IPS DF 4.7 (cell line): ENCODE measurements at regions not wholly inside any gene's neighbourhood (a gene's known extent, or its start where the extent isn't known, plus 50 kb on each side); places are given as distances from the start of the nearest gene placed in this dataset.
"Not testable (repeated sequence)": the region's sequence is repeated elsewhere in the genome, so short reads cannot be mapped to it uniquely, and the experiment has no call there.

Source experiments
- DNase-seq: peaks from one replicate; pipeline ENCODE4 v3.0.0-alpha.2; 2013; ENCODE audit warnings: low spot score; ENCODE audit errors: extremely low read depth

DNA sequence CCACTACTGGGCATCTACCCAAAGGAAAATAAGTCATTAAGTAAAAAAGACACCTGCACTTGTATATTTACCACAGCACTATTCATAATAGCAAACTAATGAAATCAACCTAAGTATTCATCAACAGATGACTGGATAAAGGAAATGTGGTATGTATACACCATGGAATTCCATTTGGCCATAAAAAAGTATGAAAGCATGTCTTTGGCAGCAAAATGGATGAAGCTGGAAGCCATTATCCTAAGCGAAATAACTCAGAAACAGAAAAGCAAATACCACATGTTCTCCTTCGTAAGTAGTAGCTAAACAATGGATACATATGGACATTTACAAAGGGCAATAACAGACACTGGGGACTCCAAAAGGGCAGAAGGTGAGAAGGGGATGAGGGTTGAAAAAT is 485.7 kb upstream of the BRINP3 start:
- DNase-seq: no peak

DNA sequence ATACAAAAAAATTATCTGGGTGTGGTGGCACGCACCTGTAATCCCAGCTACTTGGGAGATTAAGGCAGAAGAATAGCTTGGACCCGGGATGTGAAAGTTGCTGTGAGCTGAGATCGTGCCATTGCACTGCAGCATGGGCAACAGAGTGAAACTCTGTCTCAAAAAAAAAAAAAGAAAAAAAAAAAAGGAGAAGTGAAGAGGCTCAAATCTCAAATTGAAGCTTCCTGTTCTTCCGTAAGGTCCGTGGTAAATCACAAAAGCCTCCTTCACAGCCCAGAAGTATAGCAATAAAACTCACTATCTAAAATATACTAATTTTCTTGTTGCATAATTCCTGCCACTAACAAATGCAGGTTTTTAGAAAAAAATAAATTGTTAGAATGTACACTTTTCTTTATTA is 498.2 kb upstream of the BRINP3 start:
- DNase-seq: no peak

DNA sequence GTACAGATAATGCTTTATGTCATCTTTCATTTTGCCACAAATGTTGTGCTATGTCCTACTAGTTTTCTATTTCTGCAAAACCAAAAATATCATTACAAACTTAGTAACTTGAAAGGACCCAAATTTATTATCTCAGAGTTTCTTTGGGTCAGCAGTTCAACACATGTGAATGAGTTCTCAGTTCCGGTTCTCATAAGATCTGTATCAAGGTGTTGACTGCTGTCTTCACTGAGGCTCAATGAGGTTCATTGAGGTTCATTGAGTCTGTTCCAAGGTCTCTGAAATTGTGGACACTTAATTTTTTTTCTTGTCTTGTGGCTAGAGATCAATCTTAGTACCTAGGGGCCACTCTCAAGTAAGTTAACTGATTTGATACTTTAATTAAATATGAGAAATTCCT is 525.1 kb upstream of the BRINP3 start:
- no peak for DNase-seq

DNA sequence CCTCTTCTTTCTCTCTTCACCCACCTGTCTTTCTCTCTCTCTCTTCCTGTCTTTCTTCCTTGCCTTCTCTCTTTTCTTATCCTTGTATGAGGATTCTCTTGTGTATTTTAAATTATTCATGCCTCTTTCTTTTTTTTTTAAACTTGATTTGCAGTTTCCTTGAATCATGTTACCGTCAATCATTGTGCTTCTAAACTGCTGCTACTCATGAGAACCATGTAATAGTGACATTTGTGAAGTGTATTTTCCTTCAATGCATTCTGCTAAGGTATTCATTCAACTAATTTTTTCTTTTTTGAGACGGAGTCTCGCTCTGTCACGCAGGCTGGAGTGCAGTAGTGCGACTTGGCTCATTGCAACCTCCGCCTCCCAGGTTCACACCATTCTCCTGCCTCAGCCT is 539.1 kb upstream of the BRINP3 start:
- DNase-seq: no peak

DNA sequence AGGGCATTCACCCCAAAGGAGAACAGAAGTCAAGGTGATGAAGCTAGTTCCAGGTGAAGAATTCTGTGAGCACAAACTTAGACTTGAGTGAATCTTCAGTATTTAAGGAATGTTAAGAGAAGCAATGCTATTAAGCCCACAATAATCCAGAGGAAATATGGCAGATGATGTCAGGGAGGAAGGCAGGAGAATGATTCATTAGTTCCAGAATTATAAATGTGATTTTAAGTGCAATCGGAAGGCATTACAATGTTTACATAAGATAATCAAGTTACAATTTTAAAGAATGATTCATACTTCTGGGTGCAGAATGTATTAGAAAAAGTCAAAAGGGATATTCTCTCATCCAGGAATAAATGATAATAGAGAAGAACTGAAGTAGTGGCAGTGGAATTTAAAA is 545.2 kb upstream of the BRINP3 start:
- DNase-seq: no peak

DNA sequence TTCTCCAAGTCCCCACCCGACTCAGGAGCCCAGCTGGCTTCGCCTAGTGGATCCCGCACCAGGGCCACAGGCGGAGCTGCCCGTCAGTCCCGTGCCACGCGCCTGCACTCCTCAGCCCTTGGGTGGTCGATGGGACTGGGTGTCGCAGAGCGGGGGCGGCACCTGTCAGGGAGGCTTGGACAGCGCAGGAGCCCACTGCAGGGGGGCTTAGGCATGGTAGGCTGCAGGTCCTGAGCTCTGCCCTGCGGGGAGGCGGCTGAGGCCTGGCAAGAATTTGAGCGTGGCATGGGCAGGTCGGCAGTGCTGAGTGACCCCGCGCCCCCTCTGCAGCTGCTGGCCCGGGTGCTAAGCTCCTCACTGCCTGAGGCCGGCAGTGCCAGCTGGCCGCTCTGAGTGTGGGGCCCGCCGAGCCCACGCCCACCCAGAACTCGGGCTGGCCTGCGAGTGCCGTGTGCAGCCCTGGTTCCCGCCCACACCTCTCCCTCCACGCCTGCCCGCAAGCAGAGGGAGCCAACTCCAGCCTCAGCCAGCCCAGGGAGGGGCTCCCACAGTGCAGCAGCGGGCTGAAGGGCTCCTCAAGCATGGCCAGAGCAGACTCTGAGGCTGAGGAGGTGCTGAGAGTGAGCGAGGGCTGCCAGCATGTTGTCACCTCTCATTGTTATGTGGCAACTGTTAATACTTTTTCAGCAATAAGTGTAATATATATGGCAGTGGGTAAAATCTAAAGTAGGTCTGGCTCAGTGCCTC is 548.4 kb upstream of the BRINP3 start:
- no peak for DNase-seq

DNA sequence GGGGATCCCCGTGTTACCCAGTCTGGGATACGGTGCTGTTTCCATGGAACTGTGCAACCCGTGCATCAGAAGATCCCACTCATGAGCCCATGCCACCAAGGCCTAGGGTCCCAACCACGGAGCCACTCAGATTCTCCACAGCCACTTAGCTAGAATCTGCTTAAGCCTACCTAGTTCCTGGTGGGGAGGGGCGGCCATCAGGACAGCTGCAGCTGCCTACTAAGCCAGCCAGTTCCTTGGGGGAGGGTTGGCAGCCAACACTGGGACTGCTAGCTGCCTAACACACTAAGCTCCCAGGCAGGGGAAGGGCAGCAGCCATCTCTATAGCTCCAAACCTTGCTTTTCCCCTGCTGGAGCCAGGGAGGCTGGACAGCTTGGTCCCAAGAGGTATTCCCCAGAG is 549.2 kb upstream of the BRINP3 start:
- DNase-seq: no peak

DNA sequence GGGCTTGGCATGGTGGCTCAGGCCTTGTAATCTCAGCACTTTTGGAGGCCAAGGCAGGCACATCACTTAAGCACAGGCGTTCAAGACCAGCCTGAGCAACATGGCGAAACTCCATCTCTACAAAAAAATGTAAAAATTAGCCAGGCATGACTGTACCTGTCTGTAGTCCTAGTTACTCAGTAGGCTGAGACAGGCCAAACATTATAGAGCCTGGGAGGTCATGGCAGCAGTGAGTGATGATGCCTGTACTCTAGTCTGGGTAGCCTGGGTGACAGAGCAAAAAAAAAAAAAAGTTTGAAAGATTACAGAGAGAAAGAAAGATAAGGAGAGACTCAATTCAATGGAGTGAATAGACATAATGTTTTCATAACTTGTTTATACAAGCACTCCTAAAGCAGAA is 556.5 kb upstream of the BRINP3 start:
- DNase-seq: no peak

DNA sequence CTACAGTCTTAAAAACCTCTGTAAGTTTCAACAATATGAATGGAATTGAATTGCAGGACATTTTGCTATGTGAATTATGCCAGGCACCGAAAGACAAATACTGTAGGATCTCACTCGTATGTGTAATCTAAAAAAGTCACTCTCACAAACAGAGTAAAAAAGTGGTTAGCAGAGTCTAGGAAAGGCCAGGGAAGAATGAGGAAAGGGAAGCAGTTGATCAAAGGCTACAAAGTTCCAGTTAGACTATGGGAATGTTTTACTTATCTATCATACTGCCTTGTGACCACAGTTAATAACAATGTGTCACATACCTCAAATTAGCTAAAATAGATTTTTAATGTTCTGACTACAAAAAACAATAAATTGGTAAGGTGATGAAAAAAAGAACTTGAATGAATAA is 565.4 kb upstream of the BRINP3 start:
- no peak for DNase-seq

DNA sequence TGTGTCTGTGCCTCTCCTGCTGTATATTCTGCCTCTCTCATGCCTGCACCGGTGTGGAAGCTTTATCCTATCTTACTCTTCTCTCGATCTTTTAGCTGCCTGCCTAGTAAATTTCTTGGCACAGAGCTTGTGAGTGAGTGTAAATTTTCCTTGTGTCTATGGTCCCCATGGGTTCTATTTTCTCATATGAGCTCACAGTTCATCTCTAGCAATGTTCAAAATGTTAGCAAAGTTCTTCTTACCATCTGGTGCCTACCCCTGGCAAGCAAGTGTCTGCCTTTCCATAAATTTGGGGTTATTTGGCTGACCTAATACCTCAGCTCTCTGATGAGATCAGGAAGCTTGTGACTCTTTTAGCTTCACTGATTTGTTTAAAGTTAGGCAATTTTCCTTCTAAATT is 572.1 kb upstream of the BRINP3 start:
- DNase-seq: no peak

DNA sequence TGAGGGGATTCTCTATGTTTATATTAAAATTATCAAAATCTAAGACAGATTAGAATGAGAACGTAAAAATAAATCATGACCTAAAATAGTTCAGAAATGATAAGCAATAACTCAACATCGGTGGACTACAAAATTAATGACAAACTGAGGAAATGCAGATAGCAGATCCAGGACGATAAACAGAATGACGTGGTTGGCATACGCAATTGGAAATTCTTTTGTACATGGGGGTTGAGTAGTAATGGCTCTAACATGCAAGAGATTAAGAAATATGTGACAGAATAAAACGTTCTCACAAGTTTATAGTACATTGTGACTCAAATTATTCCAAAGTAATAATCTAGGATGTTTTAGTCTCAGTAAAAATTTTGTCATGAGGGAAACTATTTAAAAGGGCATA is 575.2 kb upstream of the BRINP3 start:
- no peak for DNase-seq

DNA sequence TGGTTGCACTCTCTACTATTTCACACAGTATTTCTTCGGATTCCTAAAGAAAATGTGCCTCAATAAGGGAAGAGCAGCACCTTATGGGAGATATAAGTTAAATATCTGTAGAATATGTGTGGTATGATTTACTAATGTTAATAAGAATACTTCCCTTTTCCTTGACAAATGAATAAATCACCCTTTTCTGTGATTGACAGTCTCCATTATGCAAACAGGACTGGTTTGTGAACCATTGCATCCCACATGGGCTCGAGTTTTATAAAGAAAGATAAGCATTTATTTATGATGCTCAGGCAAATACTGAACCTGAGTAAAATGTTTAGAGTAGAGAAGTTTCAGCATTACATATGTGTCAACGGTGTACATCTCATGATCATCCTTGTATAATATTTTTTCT is 587.7 kb upstream of the BRINP3 start:
- DNase-seq: no peak

DNA sequence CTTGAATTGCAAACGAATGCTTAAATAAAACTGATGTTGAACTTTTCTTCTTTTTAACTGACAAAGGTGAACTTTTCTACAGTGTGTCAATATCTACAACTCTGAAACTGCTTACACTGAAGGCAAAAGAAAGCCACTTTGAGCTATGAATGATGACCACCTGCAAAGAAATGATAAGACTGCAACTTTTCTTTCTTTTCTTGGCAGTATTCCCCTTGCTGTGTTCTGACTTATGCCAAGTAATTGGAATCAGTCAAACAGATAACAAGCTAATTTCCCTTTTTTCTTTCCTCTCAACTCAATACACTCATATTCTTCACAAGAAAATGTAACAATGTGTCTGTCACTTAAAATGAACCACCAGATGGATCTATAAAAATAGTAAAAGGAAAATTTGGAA is 588.1 kb upstream of the BRINP3 start:
- DNase-seq: no peak

DNA sequence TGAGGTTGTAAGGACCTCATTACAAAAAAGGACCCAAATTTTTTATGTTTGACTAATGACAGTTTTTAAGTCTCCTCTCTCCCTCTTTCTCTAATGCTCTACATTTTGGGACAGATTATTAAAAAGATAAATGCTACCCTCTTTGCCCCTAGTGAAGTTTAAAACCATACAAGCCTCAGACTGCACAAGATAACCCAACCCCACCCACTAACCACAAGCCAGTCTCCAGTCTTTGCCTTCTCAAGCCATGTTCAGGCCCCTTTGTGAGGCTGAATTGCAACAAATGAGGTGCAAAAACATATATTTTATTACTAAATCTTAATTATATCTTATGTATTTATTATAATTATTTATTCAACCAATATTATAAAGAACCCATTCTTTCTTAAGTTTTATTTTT is 597.2 kb upstream of the BRINP3 start:
- no peak for DNase-seq

DNA sequence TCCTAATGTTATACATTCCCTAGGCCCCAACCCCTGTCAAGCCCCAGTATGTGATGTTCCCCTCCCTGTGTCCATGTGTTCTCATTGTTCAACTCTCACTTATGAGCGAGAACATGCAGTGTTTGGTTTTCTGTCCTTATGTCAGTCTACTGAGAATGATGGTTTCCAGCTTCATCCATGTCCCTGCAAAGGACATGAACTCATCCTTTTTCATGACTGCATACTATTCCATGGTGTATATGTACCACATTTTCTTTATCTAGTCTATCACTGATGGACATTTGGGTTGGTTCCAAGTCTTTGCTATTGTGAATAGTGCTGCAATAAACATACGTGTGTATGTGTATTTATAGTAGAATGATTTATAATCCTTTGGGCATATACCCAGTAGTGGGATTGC is 605.4 kb upstream of the BRINP3 start:
- DNase-seq: not testable (repeated sequence)

DNA sequence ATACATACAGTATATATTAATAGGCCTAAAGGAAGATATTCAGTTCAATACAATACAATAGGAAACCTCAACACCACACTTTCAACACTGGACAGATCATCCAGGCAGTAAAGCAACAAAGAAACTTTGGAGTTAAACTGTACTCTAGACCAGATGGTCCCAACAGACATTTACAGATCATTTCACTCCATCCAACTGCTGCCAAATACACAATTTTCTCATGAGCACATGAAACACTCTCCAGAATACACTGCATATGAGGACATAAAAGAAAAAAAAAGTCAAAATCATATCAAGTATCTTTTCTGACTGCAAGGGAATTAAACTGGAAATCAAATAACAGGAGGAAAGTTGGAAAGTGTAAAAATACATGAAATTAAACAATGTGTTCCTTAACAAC is 607.5 kb upstream of the BRINP3 start:
- DNase-seq: no peak

DNA sequence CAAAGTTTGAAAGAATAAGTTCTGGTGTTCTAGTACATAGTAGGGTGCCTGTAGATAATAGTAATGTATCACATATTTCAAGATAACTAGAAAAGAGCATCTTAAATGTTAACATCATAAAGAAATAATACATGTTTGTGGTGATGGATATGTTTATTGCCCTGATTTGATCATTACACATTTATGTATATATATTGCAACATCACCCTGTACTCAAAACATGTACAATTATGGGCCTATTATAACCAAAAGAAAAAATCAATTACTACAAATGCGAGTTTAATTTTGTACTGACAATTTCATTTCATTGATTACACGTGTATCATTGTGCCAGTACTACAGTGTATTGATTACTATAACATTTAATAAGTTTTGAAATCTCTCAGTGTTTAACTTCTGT is 609.2 kb upstream of the BRINP3 start:
- DNase-seq: no peak

DNA sequence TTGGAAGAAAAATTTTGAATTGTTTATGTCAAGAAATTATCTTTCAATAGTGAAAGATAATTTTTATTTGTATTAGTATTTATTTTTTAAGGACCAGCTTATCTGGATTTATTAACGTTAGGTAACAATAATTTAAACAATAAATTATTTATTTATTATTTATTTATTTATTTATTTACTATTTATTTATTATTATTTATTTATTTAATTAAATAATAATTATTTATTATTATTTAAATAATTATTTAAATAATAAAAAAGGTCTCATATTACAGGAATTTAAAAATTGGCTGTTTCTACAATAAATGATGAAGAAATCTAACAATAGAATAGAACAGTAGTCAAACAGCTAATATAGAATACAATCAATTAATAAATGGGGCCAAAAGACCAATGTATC is 618.7 kb upstream of the BRINP3 start:
- no peak for DNase-seq

DNA sequence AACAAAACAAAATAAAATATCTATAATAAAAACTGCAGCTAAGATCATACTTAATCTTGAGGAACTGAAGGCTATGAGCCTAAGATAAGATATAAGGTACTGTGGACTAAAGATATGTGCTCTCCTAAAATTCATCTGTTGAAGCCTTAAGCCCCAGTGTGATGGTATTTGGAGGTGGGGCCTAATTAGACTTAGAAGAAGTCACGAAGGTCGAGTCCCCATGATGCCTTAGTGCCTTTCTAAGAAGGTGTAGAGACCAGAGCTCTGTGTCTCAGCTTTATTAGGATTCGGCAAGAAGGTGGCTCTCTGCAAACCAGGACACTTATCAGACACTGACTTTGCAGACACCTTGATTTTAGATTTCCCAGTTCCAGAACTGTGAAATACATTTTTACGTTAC is 622.0 kb upstream of the BRINP3 start:
- no peak for DNase-seq

DNA sequence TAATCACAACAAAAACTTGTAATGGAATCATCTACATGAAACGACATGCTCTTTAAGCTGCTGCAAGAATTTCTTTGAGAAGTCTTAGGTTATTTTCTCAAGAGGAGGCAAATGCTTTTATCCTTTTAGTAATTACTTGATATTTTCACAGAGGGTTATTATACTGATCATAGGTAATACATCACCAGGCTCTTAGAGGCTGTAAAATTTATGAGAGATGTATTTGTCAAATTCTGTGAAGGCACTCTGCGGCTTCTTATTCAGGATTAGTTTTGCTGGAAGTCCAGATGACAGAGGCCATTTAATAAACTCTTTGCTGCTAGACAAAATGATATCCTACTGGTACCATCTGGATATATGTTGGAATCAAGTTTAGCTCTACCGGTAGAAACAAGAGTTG is 624.3 kb upstream of the BRINP3 start:
- DNase-seq: no peak

DNA sequence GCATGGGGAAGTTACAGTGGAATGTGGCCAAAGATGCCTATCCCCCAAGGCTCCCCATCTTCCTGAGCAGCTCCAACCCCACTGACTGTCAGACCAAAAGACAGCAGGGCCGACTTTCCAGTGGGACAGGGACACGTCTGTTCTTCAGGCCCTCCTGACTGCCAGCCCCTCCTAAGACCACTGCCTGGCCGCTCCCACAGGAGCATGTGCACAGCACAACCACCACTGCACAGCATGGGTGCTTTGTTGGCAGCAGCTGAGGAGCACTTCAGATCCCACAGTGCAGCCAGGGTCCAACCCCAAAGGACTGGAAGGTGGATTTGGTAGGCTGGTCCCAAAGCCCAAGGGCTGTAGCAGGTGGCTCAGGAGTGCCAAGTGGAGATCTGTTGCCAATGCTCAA is 648.3 kb upstream of the BRINP3 start:
- no peak for DNase-seq

DNA sequence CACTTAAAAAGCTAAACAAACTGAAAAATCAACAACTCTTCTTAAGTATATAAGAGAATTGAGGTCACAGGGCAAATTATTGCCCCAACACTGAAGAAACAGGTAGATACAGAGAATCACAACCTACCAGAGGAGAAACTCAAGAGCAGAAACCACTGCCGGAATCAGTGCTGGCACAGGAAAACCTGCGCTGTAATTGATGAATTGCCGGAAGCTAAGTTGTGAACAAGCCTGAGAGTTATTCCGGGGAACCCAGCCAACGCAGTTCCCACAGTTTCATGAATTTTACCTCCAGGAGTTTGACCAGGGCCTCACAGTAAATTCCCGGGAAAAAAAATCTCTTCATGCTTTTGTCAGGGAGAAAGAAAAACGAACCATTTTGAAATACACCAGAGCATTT is 657.1 kb upstream of the BRINP3 start:
- no peak for DNase-seq

DNA sequence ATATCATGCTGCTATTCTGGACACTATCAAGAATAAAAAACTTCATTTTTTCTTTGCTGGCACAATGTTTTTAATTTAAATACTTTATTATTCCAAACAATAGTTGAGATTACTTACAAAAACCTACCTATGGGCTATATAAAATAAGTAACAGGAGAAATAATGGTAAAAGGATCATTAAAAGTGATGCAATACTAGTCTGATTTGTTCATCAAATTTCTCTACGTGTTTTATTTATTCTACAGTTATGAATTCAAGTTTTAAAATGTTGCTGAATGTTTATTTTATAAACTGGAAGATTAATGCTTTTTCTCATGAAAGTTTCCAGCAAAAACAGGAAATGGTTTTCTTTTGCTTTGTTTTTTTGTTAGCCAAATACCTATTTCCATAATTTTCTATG is 662.4 kb upstream of the BRINP3 start:
- no peak for DNase-seq

DNA sequence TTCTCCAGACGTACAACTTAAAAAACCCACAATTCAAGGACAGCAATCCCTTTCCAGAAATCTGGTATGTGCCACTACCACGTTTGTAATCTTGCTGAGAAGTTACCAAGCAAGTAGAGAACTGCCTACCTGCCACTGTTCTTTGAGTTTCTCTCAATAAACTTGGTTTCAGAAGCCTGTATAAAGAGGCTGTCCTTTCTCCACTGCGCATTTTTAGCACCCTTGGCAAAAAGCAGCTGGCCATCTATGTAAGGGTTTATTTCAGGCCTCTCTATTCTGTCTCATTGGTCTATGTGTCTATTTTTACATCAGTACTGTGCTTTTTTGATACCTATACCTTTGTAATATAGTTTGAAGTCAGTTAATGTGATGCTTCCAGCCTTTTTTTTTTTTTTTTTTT is 665.1 kb upstream of the BRINP3 start:
- no peak for DNase-seq
